HEK293T (cell line): ENCODE measurements at regions not wholly inside any gene's neighbourhood (a gene's known extent, or its start where the extent isn't known, plus 50 kb on each side); places are given as distances from the start of the nearest gene placed in this dataset.

Source experiments
- CTCF ChIA-PET: fragments of 350-600 bp; formaldehyde crosslinking; extraction: SDS; loops from one replicate; lab custom pipeline; 2021; ENCODE audit warnings: antibody characterized with exemption, inconsistent platforms; lab: Yijun Ruan, JAX
- POLR2A ChIA-PET: fragments of 350-600 bp; formaldehyde crosslinking; extraction: SDS; loops from one replicate; lab custom pipeline; 2020; ENCODE audit warnings: antibody characterized with exemption, inconsistent platforms; lab: Yijun Ruan, JAX
- DNase-seq: peaks from one replicate; pipeline ENCODE4 v3.0.0; 2012; ENCODE audit warnings: mixed read lengths; ENCODE audit errors: extremely low spot score
- ARNT ChIP-seq: fragments of 450-650 bp; IDR thresholded peaks from 2 replicates; pipeline ENCODE4 v1.6.1; 2017; ENCODE audit warnings: mild to moderate bottlenecking
- BHLHE40 ChIP-seq: fragments of 450-650 bp; IDR thresholded peaks from 2 replicates; pipeline ENCODE4 v1.6.1; 2016; ENCODE audit warnings: mild to moderate bottlenecking, moderate library complexity, borderline replicate concordance
- CTBP1 ChIP-seq: fragments of 450-650 bp; IDR thresholded peaks from 2 replicates; pipeline ENCODE4 v1.6.1; 2016; ENCODE audit warnings: borderline replicate concordance
- ELF4 ChIP-seq: fragments of 450-650 bp; IDR thresholded peaks from 2 replicates; pipeline ENCODE4 v1.6.1; 2017; ENCODE audit warnings: antibody characterized with exemption
- FOXA1 ChIP-seq: fragments of 450-650 bp; IDR thresholded peaks from 2 replicates; pipeline ENCODE4 v1.6.1; 2016; ENCODE audit warnings: mild to moderate bottlenecking
- FOXK2 ChIP-seq: fragments of 450-650 bp; IDR thresholded peaks from 2 replicates; pipeline ENCODE4 v1.6.1; 2016; ENCODE audit warnings: mild to moderate bottlenecking
- FOXM1 ChIP-seq: fragments of 450-650 bp; IDR thresholded peaks from 2 replicates; pipeline ENCODE4 v1.6.1; 2017; ENCODE audit warnings: mild to moderate bottlenecking, borderline replicate concordance
- HDGF ChIP-seq: fragments of 450-650 bp; IDR thresholded peaks from 2 replicates; pipeline ENCODE4 v1.6.1; 2017; ENCODE audit warnings: antibody characterized with exemption, borderline replicate concordance
- L3MBTL2 ChIP-seq: fragments of 450-650 bp; conservative IDR thresholded peaks from 2 replicates; pipeline ENCODE4 v1.6.1; 2016; ENCODE audit warnings: mild to moderate bottlenecking
- LEF1 ChIP-seq: fragments of 450-650 bp; IDR thresholded peaks from 2 replicates; pipeline ENCODE4 v1.6.1; 2017; ENCODE audit warnings: mild to moderate bottlenecking, borderline replicate concordance
- NFRKB ChIP-seq: fragments of 450-650 bp; IDR thresholded peaks from 2 replicates; pipeline ENCODE4 v1.6.1; 2016; ENCODE audit warnings: mild to moderate bottlenecking, moderate library complexity
- PKNOX1 ChIP-seq: fragments of 450-650 bp; IDR thresholded peaks from 2 replicates; pipeline ENCODE4 v1.6.1; 2016
- SP1 ChIP-seq: fragments of 450-650 bp; IDR thresholded peaks from 2 replicates; pipeline ENCODE4 v1.6.1; 2017
- SUZ12 ChIP-seq: fragments of 450-650 bp; IDR thresholded peaks from 2 replicates; pipeline ENCODE4 v1.6.1; 2016; ENCODE audit warnings: mild to moderate bottlenecking
- TARDBP ChIP-seq: fragments of 450-650 bp; IDR thresholded peaks from 2 replicates; pipeline ENCODE4 v1.6.1; 2016
- ZNF384 ChIP-seq: fragments of 450-650 bp; IDR thresholded peaks from 2 replicates; pipeline ENCODE4 v1.6.1; 2016

DNA sequence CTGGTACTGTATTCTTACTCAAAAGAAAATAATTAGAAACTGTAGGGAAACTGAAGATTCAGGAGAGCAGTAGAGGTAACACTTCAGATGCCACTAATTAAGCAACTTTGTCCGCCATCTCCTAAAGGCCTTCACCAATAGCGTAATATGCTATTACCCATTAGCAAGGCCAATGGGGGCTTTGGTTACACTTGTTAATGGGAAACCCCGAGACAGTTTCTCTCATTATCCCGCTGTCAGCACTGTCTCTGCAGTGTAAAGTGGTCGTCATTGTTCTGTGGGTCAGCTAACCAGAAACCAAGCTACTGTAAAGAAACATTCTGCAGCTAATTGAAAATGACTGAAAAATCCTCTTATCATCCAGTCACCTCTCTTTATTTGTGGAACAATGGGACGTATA, 468.0 kb upstream of the POU3F2 start:
- TF ChIP-seq ARNT (no peak), L3MBTL2 (no peak), ZNF384 (no peak), PKNOX1 (no peak), SP1 (no peak), NFRKB (no peak), TARDBP (no peak), FOXA1 (no peak), CTBP1 (no peak), SUZ12 (no peak), ELF4 (no peak), HDGF (no peak), BHLHE40 (no peak), FOXK2 (no peak), FOXM1 (no peak), LEF1 (no peak)
- DNase-seq = no peak
- POLR2A ChIA-PET = no interaction called here
- CTCF ChIA-PET = no interaction called here

DNA sequence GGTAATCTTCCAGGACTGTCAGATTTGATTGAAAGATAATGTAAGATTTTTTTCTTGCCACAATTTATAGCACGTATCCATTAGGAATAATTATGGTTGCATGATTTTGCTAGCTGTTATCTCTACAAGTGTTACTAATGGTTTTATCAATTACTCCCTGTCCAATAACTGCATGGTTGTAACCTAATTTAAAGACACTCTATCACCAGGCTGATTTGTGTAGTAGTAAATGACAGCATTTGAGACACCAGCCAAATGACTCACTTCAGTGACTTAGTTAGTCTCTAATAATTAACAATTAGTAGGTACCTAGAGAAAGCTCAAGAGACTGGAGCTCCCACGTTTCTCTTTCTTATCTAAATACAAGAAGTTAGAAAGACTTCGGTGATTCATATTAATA, 453.8 kb upstream of the POU3F2 start:
- POLR2A ChIA-PET = no interaction called here
- DNase-seq = no peak
- TF ChIP-seq NFRKB (no peak), HDGF (no peak), ZNF384 (no peak), TARDBP (no peak), LEF1 (no peak), CTBP1 (no peak), BHLHE40 (no peak), FOXK2 (no peak), SP1 (no peak), ELF4 (no peak), PKNOX1 (no peak), SUZ12 (no peak), L3MBTL2 (no peak), FOXM1 (no peak), FOXA1 (no peak), ARNT (no peak)
- CTCF ChIA-PET = no interaction called here

DNA sequence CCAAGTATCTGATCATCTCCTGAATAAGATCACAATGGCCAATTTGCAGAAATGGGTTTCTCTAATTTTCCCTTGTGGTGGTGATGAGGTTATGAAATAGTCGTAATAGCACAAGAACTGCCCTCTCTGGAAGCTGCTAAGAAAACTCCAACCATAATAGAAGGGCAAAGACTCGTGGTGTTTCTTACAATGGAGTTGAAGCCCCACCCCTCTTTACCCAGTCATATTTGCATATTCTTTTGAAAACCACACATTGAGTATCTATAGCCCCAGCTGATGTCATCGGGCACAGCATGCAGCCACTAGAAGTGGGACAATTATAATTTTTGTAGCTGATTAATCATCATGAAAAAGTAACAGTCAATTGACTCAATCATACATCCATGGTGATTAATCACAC, 452.1 kb upstream of the POU3F2 start:
- no peak for DNase-seq
- TF ChIP-seq SP1 (no peak), TARDBP (no peak), FOXK2 (no peak), PKNOX1 (no peak), ARNT (no peak)
- ChIA-PET POLR2A (no interaction called here), CTCF (interaction anchor here (0.7 kb wide), 2 partner anchors 77 to 84 kb away, joined by 3 to 5 read pairs; no protein-coding TSS in a partner anchor)

DNA sequence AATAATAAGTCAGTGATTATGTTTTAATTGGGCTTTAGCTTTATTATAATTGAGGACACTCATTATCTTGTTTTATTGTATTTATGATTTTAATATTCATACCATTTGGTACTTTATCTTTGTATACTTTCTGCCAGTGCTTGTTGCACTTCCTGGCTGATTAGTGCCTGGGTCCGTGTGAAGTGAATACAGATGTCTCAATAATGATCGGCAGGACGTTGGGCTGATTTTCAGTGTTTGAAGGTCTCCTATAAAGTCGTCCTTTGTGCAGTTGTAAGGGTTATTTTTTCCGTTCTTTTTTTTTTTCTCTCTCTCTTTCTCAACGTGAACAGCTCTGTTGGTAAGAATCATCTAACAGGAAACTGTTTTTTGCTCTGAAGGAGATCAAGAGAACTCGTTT, 450.0 kb upstream of the POU3F2 start:
- ChIA-PET POLR2A (no interaction called here), CTCF (no interaction called here)
- no peak for DNase-seq
- TF ChIP-seq FOXA1 (no peak), LEF1 (no peak), L3MBTL2 (no peak), FOXM1 (no peak), SUZ12 (no peak), CTBP1 (no peak), NFRKB (no peak), ELF4 (no peak), ARNT (no peak)

- ChIA-PET POLR2A (no interaction called here), CTCF (no interaction called here)
- TF ChIP-seq SUZ12 (no peak), L3MBTL2 (no peak), LEF1 (no peak), CTBP1 (no peak), BHLHE40 (no peak), FOXM1 (no peak), NFRKB (no peak), TARDBP (no peak), PKNOX1 (no peak), SP1 (no peak), ELF4 (no peak), FOXA1 (no peak), ZNF384 (no peak), FOXK2 (no peak), ARNT (no peak)
- DNase-seq = no peak
Measured at GRCh38 chr6:98384801-98385200, 449.6 kb upstream of the POU3F2 start.

GRCh38 chr6:98395610-98396166, 438.7 kb upstream of the POU3F2 start:
- TF ChIP-seq FOXM1 = no peak
- no peak for TF ChIP-seq SUZ12
- CTCF ChIA-PET = no interaction called here
- POLR2A ChIA-PET = no interaction called here
- no peak for DNase-seq
